Stimulated activated naive CD8-positive, alpha-beta T cell treated with anti-CD3 and anti-CD28 coated beads, Interleukin-15, Interleukin-2, amounts not matched to agents 100 ng/mL and 50 ng/mL, for 24 hours (primary cell): ENCODE measurements at regions not wholly inside any gene's neighbourhood (a gene's known extent, or its start where the extent isn't known, plus 50 kb on each side); places are given as distances from the start of the nearest gene placed in this dataset.
"Not testable (repeated sequence)": the region's sequence is repeated elsewhere in the genome, so short reads cannot be mapped to it uniquely, and the experiment has no call there.

Source experiments
- H3K27ac Mint-ChIP-seq: one replicate; pipeline ENCODE4 v1.8.0; 2021; ENCODE audit warnings: mild to moderate bottlenecking, mixed read lengths
- H3K27me3 Mint-ChIP-seq: one replicate; pipeline ENCODE4 v1.8.0; 2021; ENCODE audit warnings: mixed read lengths
- H3K36me3 Mint-ChIP-seq: one replicate; pipeline ENCODE4 v1.8.0; 2021; ENCODE audit warnings: low read depth, mixed read lengths
- H3K4me1 Mint-ChIP-seq: one replicate; pipeline ENCODE4 v1.8.0; 2021; ENCODE audit warnings: low read depth, mixed read lengths
- H3K4me3 Mint-ChIP-seq: one replicate; pipeline ENCODE4 v1.8.0; 2021; ENCODE audit warnings: mild to moderate bottlenecking, mixed read lengths
- H3K9me3 Mint-ChIP-seq: one replicate; pipeline ENCODE4 v1.8.0; 2021; ENCODE audit warnings: mixed read lengths

DNA sequence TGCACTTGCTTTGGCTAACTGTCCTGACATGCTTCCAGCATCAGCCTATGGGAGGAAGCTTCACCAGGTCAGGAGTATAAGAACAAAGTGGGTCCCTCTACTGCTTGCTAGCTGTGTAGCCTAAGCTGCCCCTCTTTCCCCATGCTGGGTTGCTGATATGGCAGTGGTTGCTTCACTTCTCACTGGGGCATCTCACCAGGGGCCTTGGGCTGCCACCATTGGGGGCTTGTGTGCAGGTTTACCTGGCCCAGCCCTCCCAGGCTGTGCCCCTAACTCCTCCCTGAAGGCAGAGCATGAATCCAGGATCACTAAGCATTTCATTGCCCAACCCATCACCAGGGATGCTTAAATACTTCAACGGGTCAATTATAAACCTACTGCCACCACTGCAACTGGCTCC lies 817.1 kb upstream of the TMEFF2 start:
- Mint-ChIP-seq H3K4me3 (no peak overlapping the region), H3K27me3 (no peaks in the 10 kb centered on the region), H3K36me3 (no peaks in the 10 kb centered on the region), H3K27ac (no peak overlapping the region), H3K9me3 (no peaks in the 10 kb centered on the region), H3K4me1 (no peaks in the 10 kb centered on the region)

DNA sequence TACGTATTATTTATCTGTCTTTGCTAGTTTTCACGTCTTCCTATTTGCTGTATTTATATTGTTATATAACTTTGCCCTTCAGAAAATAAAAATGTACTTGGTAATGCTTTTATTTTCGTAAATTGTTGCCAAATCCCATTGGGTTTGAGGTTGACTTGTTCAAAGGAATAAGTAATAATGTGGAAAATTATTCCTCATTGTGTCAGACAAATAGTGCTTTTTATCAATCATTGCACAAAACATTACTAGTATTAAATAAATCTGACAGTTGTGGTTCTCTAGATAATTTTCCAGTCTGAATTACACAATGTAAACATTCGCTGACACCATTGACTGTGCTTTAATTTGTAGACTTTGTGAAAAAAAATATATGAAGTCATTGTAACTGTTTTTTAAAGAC lies 798.3 kb upstream of the TMEFF2 start:
- no peaks in the 10 kb centered on the region for H3K27me3 Mint-ChIP-seq
- no peaks in the 10 kb centered on the region for H3K4me1 Mint-ChIP-seq
- H3K36me3 Mint-ChIP-seq = no peaks in the 10 kb centered on the region
- no peak overlapping the region for H3K4me3 Mint-ChIP-seq
- H3K9me3 Mint-ChIP-seq = peaks cover 7% of the 10 kb centered on the region
- H3K27ac Mint-ChIP-seq = no peak overlapping the region

DNA sequence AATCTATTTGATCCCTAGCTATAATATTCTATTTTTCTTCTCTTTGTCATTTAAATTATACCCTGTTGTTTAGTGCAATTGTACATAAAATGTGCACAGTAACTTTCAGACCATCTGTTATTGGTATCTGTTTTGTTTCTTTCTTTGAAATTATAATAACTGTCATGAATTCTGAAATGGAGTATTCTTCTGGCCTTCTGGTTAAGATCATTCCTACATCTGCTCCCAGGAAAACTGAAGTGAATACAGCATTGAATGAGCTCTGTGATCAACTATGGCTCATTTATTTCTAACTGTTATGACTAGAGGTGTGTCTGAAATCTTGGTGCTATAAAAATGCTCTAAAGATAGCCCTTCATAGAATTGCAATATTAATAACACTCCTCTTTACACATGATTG lies 788.4 kb upstream of the TMEFF2 start:
- no peaks in the 10 kb centered on the region for H3K36me3 Mint-ChIP-seq
- no peaks in the 10 kb centered on the region for H3K27me3 Mint-ChIP-seq
- H3K4me3 Mint-ChIP-seq = no peak overlapping the region
- H3K27ac Mint-ChIP-seq = no peak overlapping the region
- H3K4me1 Mint-ChIP-seq = no peaks in the 10 kb centered on the region
- H3K9me3 Mint-ChIP-seq = no peaks in the 10 kb centered on the region

DNA sequence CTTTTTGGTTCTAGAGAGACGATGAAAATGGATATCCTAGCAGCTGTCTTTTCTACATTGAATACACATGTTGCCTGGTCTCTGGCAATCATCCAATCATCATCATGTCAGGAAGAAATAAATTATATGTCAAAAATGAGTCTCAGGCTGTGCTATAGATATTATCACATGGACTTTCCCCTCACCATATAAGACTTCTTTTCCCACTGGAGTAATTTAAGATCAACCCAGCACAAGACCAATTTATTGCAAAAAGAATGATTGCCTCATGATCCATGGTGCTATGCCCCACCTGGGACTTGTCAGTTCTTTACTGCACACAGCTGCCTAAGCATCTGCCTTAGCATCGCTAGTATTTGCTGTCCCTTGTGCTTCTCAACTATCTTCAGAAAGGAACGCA lies 783.7 kb upstream of the TMEFF2 start:
- Mint-ChIP-seq H3K36me3 (no peaks in the 10 kb centered on the region), H3K9me3 (no peaks in the 10 kb centered on the region), H3K4me3 (no peak overlapping the region), H3K4me1 (no peaks in the 10 kb centered on the region), H3K27me3 (no peaks in the 10 kb centered on the region), H3K27ac (no peak overlapping the region)

DNA sequence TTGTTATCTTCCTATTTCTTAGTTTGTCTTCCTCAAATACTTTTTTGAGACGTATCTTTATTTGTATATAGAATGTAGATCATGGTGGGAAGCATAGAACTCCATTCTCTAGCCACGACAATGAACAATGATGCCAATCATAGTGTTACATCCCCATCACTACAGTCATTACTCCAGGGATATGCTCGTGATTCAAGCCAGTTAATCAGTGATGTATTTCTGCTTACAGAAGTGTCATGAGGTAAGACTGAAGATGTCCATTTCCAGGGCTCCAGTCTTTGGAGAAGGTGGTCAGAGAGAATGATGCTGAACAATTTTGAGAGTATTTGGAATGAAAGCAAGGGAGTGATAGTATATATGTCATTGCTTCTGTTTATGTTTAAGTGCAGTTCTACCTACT lies 777.2 kb upstream of the TMEFF2 start:
- Mint-ChIP-seq H3K27me3 (no peaks in the 10 kb centered on the region), H3K4me1 (no peaks in the 10 kb centered on the region), H3K9me3 (no peaks in the 10 kb centered on the region), H3K27ac (no peak overlapping the region), H3K4me3 (no peak overlapping the region), H3K36me3 (no peaks in the 10 kb centered on the region)

DNA sequence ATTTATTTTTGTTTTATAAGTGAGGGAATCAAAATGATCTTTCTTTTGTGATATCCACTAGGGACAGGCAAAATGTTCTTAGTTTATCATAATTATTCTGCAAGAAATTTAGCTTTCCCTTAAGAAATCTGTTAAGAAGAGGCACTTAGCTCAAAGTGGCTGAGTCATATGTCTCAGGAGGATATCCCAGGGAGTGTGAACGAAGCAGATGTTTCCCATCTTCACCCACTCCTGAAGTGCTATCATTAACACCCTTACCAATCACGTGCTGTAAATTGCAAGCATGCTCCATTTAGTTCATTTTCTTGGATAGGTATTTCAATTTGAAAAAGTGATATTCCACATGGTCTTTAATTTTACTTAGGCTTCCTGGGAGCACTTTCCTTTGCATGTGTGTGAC lies 774.3 kb upstream of the TMEFF2 start:
- Mint-ChIP-seq H3K27ac (no peak overlapping the region), H3K4me3 (no peak overlapping the region), H3K27me3 (no peaks in the 10 kb centered on the region), H3K9me3 (no peaks in the 10 kb centered on the region), H3K36me3 (no peaks in the 10 kb centered on the region), H3K4me1 (no peaks in the 10 kb centered on the region)

DNA sequence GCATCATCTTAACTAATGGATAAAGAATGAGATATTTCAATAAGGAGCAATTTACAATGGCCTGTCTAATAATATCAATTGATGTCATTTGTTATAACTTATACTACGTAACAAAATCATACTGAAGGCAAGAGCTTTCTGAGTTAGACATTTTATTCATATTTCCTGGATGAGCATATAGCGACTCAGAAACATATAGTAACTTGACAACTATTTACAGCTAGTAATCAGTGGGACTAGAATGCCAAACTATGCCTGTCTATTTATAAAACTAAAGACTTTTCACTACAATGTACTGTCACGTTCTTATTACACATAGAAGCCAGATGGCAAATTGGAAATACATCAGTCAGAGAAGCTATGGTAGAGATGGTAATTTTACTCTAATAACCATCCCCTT lies 766.2 kb upstream of the TMEFF2 start:
- H3K27me3 Mint-ChIP-seq = no peaks in the 10 kb centered on the region
- H3K4me3 Mint-ChIP-seq = no peak overlapping the region
- H3K36me3 Mint-ChIP-seq = no peaks in the 10 kb centered on the region
- H3K9me3 Mint-ChIP-seq = no peaks in the 10 kb centered on the region
- no peak overlapping the region for H3K27ac Mint-ChIP-seq
- H3K4me1 Mint-ChIP-seq = no peaks in the 10 kb centered on the region

DNA sequence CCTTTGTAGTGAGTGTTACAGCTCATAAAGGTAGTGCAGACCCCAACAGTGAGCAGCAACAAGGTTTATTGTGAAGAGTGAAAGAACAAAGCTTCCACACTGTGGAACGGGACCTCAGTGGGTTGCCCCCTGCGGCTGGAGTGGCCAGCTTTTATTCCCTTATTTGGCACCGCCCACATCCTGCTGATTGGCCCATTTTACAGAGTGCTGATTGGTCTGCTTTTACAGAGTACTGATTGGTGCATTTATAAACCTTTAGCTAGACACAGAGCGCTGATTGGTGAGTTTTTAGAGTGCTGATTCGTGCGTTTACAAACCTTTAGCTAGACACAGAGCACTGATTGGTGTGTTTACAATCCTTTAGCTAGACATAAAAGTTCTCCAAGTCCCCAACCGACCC lies 763.9 kb upstream of the TMEFF2 start:
- H3K4me1 Mint-ChIP-seq, H3K4me3 Mint-ChIP-seq, H3K27me3 Mint-ChIP-seq: not testable (repeated sequence)

DNA sequence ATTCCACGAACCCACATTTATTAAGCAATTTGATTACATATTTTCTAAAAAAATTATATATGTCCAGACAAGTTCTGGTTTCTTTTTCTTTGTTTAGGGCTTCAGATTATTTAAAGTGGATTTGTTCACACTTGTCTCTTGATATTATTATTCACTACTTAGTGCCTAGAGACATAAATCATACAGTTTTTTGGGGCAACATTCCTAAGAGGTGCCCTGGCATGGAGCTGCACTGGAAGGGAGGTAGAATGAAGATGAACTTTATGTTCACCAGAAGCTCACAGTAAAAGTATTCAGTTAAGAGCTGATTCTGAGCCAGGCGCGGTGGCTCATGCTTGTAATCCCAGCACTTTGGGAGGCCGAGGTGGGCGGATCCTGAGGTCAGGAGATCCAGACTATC lies 762.7 kb upstream of the TMEFF2 start:
- Mint-ChIP-seq H3K9me3 (no peaks in the 10 kb centered on the region), H3K27me3 (no peaks in the 10 kb centered on the region), H3K4me1 (no peaks in the 10 kb centered on the region), H3K4me3 (no peak overlapping the region), H3K27ac (no peak overlapping the region), H3K36me3 (no peaks in the 10 kb centered on the region)

More for the DNA sequence above, 763.9 kb upstream of the TMEFF2 start:
- H3K27ac Mint-ChIP-seq, H3K36me3 Mint-ChIP-seq, H3K9me3 Mint-ChIP-seq: not testable (repeated sequence)

DNA sequence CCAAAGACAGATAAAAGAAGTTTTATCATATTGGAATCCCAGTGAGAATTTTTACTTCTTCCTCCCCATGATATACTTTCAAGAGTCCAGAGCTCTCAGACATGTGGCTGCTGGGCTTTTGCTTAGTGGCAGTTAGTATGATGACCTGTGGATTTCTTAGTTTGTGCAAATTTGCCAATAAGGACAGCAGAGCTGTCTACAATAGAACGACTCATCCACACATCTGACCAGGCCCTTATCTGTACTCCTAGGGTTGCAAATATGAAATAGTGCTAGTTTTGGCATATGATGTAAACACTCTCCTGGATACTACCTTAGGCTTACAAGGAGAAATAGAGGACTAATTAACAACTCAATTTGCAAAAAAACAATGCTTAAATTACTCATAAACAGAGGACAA lies 758.4 kb upstream of the TMEFF2 start:
- no peaks in the 10 kb centered on the region for H3K27me3 Mint-ChIP-seq
- no peaks in the 10 kb centered on the region for H3K4me1 Mint-ChIP-seq

DNA sequence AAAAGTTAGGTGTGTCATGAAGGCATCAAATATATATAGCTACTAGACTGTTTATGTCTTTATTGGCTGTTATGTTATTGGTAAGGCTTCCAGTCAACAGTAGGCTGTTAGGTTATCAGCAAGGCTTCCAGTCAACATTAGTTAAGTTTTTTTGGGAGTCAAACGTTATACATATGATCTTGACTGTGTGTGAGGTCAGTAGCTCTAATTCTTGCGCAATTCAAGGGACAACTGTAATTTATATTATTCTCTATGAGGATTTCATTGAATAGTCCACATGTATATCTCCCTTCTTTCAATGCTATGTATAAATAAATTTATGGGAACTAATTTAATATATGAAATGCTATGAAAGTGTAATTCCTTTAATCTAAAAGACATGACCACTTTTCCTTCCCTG lies 757.5 kb upstream of the TMEFF2 start:
- Mint-ChIP-seq H3K36me3 (no peaks in the 10 kb centered on the region), H3K4me3 (no peak overlapping the region), H3K4me1 (no peaks in the 10 kb centered on the region), H3K27me3 (no peaks in the 10 kb centered on the region), H3K9me3 (no peaks in the 10 kb centered on the region), H3K27ac (no peak overlapping the region)

More for the DNA sequence above, 758.4 kb upstream of the TMEFF2 start:
- Mint-ChIP-seq H3K27ac (no peak overlapping the region), H3K36me3 (no peaks in the 10 kb centered on the region), H3K9me3 (no peaks in the 10 kb centered on the region), H3K4me3 (no peak overlapping the region)

DNA sequence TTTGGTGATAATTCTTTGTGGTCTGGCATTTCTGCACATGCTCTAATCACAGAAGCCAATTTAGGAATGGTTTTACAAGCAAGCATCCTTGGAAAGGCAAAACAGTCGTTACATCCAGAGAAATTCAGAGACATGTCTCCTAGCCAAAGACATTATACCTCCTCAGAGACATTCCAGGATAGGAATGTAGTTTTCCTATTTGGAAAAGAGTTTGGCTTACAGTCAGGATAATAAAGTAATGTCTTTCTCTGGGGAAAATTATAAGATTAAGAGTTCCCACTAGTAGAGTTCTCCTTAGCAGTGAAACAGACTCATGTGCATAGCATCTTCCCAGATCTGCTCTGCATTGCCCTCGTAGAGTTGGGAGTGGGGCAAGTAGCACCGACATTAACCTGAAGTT lies 753.6 kb upstream of the TMEFF2 start:
- Mint-ChIP-seq H3K4me3 (no peak overlapping the region), H3K9me3 (no peaks in the 10 kb centered on the region), H3K4me1 (no peaks in the 10 kb centered on the region), H3K36me3 (no peaks in the 10 kb centered on the region), H3K27ac (no peak overlapping the region), H3K27me3 (no peaks in the 10 kb centered on the region)

DNA sequence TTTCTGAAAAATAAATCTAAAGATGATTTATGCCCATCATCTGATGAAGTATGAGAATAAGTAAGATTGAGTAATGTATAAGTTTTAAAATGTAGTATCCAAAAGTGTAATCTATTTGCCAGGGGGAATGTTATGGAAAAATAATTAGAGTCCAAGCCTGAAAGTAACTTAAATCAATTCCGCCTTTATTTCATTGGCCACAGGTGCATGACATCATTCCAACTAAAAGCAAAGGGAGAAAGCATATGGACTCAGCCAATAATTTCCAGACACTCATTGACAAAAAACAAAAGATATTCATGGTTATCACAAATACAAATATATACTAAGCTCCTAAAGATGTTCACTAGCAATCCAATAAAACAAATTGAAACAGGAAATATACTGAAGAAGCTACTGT lies 752.6 kb upstream of the TMEFF2 start:
- H3K4me1 Mint-ChIP-seq = no peaks in the 10 kb centered on the region
- H3K36me3 Mint-ChIP-seq = no peaks in the 10 kb centered on the region
- no peak overlapping the region for H3K27ac Mint-ChIP-seq
- H3K9me3 Mint-ChIP-seq = peaks cover 6% of the 10 kb centered on the region
- no peaks in the 10 kb centered on the region for H3K27me3 Mint-ChIP-seq
- H3K4me3 Mint-ChIP-seq = no peak overlapping the region

DNA sequence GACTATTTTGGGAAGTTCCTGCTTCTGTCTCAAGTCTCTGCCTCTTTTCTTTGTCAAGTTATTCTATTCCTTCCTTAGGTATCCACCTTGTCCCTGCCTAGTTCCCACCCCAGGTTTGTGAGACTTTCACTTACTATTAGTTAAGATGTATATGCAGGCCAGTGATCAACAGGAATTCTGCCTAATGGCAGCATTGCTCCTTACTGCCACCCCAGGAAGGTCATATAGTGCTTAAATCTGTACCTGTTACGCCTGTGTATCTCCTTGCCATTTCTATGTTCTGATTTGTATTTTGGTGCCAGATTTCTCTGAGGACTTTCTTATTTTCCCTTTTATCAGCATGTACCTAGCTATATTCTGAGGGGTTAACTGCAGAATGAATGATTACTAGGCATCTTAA lies 746.0 kb upstream of the TMEFF2 start:
- Mint-ChIP-seq H3K27ac (no peak overlapping the region), H3K4me1 (no peaks in the 10 kb centered on the region), H3K36me3 (no peaks in the 10 kb centered on the region)

DNA sequence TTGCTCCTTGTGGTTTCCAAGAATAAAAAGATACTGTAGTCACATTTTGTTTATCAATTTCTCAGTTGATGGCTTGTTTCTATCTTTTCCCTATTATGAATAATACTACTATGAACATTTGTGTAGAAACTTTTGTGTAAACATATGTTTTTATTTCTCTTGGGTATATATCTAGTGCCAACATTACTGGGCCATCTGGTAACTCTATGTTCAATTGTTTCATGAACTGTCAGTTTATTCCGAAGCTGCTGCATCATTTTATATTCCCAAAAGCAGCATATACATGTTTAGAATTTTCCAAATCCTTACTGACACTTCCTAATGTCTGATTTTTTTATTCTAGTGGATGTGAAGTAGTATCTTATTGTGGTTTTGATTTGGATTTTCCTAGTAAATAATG lies 737.6 kb upstream of the TMEFF2 start:
- Mint-ChIP-seq H3K4me1 (no peaks in the 10 kb centered on the region), H3K27me3 (no peaks in the 10 kb centered on the region), H3K36me3 (no peaks in the 10 kb centered on the region), H3K27ac (no peak overlapping the region), H3K9me3 (peaks cover 13% of the 10 kb centered on the region), H3K4me3 (no peak overlapping the region)

More for the DNA sequence above, 746.0 kb upstream of the TMEFF2 start:
- Mint-ChIP-seq H3K9me3 (peaks cover 19% of the 10 kb centered on the region), H3K27me3 (no peaks in the 10 kb centered on the region), H3K4me3 (no peak overlapping the region)

DNA sequence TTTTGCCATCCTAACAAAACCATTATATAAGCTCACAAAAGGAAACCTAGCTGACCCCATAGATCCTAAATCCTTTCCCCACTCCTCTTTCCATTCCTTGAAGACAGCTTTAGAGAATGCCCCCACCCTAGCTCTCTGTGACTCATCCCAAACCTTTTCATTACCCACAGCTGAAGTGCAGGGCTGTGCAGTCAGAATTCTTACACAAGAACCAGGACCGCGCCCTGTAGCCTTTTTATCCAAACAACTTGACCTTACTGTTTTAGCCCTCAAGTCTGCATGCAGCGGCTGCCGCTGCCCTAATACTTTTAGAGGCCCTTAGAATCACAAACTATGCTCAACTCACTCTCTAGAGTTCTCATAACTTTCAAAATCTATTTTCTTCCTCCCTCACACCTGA lies 726.9 kb upstream of the TMEFF2 start:
- H3K4me1 Mint-ChIP-seq, H3K27me3 Mint-ChIP-seq, H3K4me3 Mint-ChIP-seq, H3K27ac Mint-ChIP-seq, H3K36me3 Mint-ChIP-seq, H3K9me3 Mint-ChIP-seq: not testable (repeated sequence)

DNA sequence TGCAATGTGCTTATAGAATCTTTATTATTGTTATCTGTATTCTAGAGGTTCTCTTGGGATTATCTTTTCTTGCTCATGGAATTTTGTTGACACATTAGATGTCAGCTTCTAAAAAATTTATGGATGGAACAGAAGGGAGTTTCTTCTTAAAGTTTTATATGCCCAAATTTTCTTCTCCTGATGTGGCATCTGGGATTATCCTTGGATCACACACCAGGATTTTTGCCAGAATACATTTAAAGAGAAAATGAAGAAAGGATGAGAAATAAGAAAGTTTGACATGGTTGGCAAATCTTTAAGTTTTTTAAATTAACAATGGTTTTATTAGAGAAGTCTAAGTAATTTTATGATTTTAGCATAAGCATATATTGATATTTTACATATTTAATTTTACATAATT lies 706.7 kb upstream of the TMEFF2 start:
- no peaks in the 10 kb centered on the region for H3K27me3 Mint-ChIP-seq
- no peak overlapping the region for H3K4me3 Mint-ChIP-seq
- peaks cover 12% of the 10 kb centered on the region for H3K9me3 Mint-ChIP-seq
- H3K4me1 Mint-ChIP-seq = no peaks in the 10 kb centered on the region
- no peaks in the 10 kb centered on the region for H3K36me3 Mint-ChIP-seq
- H3K27ac Mint-ChIP-seq = no peak overlapping the region
